HFFc6 (cell line): ENCODE measurements at regions not wholly inside any gene's neighbourhood (a gene's known extent, or its start where the extent isn't known, plus 50 kb on each side); places are given as distances from the start of the nearest gene placed in this dataset.

Experiments used
- DNase-seq: peaks from one replicate; pipeline ENCODE4 v3.0.0-alpha.2; 2018
- H3K27ac Mint-ChIP-seq: 2 replicates; pipeline ENCODE4 v1.8.0; 2020; ENCODE audit warnings: mild to moderate bottlenecking, mixed read lengths
- H3K27me3 Mint-ChIP-seq: 2 replicates; pipeline ENCODE4 v1.8.0; 2021; ENCODE audit warnings: mild to moderate bottlenecking, moderate library complexity, mixed read lengths; ENCODE audit not compliant: insufficient read depth
- H3K36me3 Mint-ChIP-seq: 2 replicates; pipeline ENCODE4 v1.8.0; 2021; ENCODE audit warnings: low read depth, mixed read lengths
- H3K4me1 Mint-ChIP-seq: 2 replicates; pipeline ENCODE4 v1.8.0; 2020; ENCODE audit warnings: low read depth, mixed read lengths
- H3K4me3 Mint-ChIP-seq: 2 replicates; pipeline ENCODE4 v1.8.0; 2020; ENCODE audit warnings: mild to moderate bottlenecking, moderate library complexity, mixed read lengths
- H3K9me3 Mint-ChIP-seq: 2 replicates; pipeline ENCODE4 v1.8.0; 2020; ENCODE audit warnings: mild to moderate bottlenecking, mixed read lengths
- TF ChIP-seq, protein P1 (sequence below): fragments of 200-600 bp; sonication (generic); IDR thresholded peaks from 2 replicates; pipeline ENCODE4 v1.5.0; 2021; ENCODE audit warnings: antibody characterized with exemption, mild to moderate bottlenecking

GRCh38 chr10:64738462-64738861 lies 1217.3 kb downstream of the REEP3 start:
- no peak for DNase-seq
- no peak overlapping the region for H3K27ac Mint-ChIP-seq
- H3K9me3 Mint-ChIP-seq: peaks cover 64% of the 10 kb centered on the region
- H3K27me3 Mint-ChIP-seq: no peaks in the 10 kb centered on the region
- TF ChIP-seq, protein P1, sequence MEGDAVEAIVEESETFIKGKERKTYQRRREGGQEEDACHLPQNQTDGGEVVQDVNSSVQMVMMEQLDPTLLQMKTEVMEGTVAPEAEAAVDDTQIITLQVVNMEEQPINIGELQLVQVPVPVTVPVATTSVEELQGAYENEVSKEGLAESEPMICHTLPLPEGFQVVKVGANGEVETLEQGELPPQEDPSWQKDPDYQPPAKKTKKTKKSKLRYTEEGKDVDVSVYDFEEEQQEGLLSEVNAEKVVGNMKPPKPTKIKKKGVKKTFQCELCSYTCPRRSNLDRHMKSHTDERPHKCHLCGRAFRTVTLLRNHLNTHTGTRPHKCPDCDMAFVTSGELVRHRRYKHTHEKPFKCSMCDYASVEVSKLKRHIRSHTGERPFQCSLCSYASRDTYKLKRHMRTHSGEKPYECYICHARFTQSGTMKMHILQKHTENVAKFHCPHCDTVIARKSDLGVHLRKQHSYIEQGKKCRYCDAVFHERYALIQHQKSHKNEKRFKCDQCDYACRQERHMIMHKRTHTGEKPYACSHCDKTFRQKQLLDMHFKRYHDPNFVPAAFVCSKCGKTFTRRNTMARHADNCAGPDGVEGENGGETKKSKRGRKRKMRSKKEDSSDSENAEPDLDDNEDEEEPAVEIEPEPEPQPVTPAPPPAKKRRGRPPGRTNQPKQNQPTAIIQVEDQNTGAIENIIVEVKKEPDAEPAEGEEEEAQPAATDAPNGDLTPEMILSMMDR: no peak
- no peaks in the 10 kb centered on the region for H3K4me1 Mint-ChIP-seq
- H3K36me3 Mint-ChIP-seq: no peaks in the 10 kb centered on the region
- H3K4me3 Mint-ChIP-seq: no peak overlapping the region

- Mint-ChIP-seq H3K27me3 (no peaks in the 10 kb centered on the region), H3K9me3 (peaks cover 35% of the 10 kb centered on the region), H3K4me1 (no peaks in the 10 kb centered on the region), H3K4me3 (no peak overlapping the region), H3K27ac (no peak overlapping the region), H3K36me3 (no peaks in the 10 kb centered on the region)
- TF ChIP-seq, protein P1: no peak
- DNase-seq: no peak
These were observed 1224.4 kb downstream of the REEP3 start for GRCh38 chr10:64745565-64745964.

DNA sequence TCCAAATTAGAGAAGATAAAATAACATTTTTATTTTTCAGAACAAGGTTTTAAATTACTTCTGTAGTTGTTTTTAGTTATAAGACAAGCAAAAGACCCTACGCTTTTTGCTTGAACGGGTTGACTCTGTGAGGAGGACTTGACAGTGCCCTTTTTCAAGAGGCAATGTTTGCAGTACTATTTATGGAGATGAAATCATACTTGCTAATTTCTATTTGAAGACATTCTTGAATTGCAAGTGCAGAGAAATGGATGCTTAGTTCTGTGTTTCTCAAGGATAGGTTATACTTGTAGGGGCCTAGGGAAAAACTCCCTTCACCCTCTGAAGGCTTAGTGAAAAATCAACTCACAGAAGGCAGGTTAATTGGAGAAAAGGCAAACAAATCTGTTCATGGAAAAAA lies 1229.5 kb downstream of the REEP3 start:
- H3K27me3 Mint-ChIP-seq: no peaks in the 10 kb centered on the region
- H3K27ac Mint-ChIP-seq: no peak overlapping the region
- H3K36me3 Mint-ChIP-seq: no peaks in the 10 kb centered on the region
- no peak for DNase-seq
- no peak overlapping the region for H3K4me3 Mint-ChIP-seq
- no peaks in the 10 kb centered on the region for H3K4me1 Mint-ChIP-seq
- H3K9me3 Mint-ChIP-seq: peaks cover 44% of the 10 kb centered on the region
- TF ChIP-seq, protein P1: no peak

DNA sequence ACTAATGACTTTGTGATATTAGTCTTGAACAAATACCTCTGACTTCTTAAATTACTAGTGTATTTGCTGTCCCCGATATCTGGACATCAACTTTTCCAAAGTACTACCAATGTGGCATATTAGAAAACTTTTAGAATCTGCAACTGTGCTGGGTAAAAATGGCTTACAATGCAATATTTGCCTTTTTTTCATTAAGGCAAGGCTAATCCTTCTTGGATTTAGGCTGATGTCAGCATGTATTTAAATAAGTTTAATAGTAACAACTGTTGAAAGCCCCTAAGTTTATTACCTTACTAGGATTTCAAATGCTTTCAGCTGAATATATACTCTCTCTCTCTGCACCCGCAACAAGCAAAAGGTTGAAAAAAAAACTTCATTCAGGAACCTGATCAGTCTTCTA lies 1232.3 kb downstream of the REEP3 start:
- H3K27ac Mint-ChIP-seq: no peak overlapping the region
- no peaks in the 10 kb centered on the region for H3K4me1 Mint-ChIP-seq
- no peaks in the 10 kb centered on the region for H3K36me3 Mint-ChIP-seq
- H3K9me3 Mint-ChIP-seq: peaks cover 35% of the 10 kb centered on the region
- DNase-seq: no peak
- H3K27me3 Mint-ChIP-seq: no peaks in the 10 kb centered on the region
- TF ChIP-seq, protein P1: no peak
- H3K4me3 Mint-ChIP-seq: no peak overlapping the region

DNA sequence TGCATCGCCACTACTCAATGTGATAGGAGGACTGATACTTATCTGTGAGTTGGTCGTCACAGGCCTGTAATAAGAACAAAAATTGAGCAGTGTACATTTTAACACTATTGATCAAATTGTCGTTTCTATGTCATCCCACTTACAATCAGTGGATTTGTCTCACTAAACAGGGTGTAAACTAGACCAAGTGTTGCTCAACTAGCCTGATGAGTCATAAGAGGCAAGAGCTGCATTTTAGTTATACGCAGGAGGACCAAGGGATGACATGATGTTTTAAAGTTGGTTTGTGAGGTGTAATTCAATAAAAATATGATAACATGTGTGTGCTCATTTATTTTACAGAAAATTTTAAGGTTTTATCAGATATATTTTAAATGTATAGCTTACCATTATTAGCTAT lies 1239.2 kb downstream of the REEP3 start:
- peaks cover 10% of the 10 kb centered on the region for H3K9me3 Mint-ChIP-seq
- H3K4me1 Mint-ChIP-seq: no peaks in the 10 kb centered on the region
- no peak for DNase-seq
- no peaks in the 10 kb centered on the region for H3K27me3 Mint-ChIP-seq
- no peak overlapping the region for H3K27ac Mint-ChIP-seq
- TF ChIP-seq, protein P1: no peak
- H3K4me3 Mint-ChIP-seq: no peak overlapping the region
- H3K36me3 Mint-ChIP-seq: no peaks in the 10 kb centered on the region

DNA sequence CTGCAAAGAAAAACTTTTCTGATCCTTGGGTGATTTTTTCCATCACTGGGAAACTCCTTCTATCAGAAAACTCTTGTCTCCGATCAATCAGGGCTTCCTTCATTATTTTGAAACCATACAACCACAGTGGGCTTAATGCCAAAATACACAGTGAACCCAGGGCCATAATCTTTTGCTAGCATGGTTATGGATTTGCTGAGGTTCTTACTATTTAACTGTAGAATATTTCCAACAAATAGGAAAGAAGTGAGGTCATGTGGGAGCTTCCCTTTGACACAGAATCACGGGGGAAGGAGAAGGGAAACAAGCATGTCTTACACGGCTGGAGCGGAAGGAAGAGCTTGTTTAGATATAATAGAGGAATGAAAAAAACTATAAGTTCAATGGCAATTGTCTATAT lies 1241.7 kb downstream of the REEP3 start:
- H3K27ac Mint-ChIP-seq: no peak overlapping the region

More for the DNA sequence above, 1241.7 kb downstream of the REEP3 start:
- no peaks in the 10 kb centered on the region for H3K36me3 Mint-ChIP-seq
- no peaks in the 10 kb centered on the region for H3K4me1 Mint-ChIP-seq
- no peak overlapping the region for H3K4me3 Mint-ChIP-seq
- H3K27me3 Mint-ChIP-seq: no peaks in the 10 kb centered on the region
- TF ChIP-seq, protein P1: no peak
- peaks cover 20% of the 10 kb centered on the region for H3K9me3 Mint-ChIP-seq
- no peak for DNase-seq
